B cell (primary cell): ENCODE measurements at regions not wholly inside any gene's neighbourhood (a gene's known extent, or its start where the extent isn't known, plus 50 kb on each side); places are given as distances from the start of the nearest gene placed in this dataset.

ENCODE experiments used
- ATAC-seq: fragments of 200-7000 bp; cut with Tn5 transposase; one replicate; pipeline ENCODE4 v1.10.0; 2021; ENCODE audit warnings: low read depth, mild to moderate bottlenecking, moderate number of reproducible peaks, moderate library complexity
- CTCF ChIA-PET: fragments of 350-600 bp; sonication (Branson Sonifier 250); formaldehyde crosslinking; loops from one replicate; lab custom pipeline; 2021; ENCODE audit warnings: antibody characterized with exemption, inconsistent platforms; lab: Charles Lee
- POLR2A ChIA-PET: fragments of 350-600 bp; sonication (Branson Sonifier 250); formaldehyde crosslinking; loops from one replicate; lab custom pipeline; 2021; ENCODE audit warnings: antibody characterized with exemption; lab: Charles Lee
- DNase-seq: peaks from one replicate; pipeline ENCODE4 v3.0.0; 2013
- H2AFZ ChIP-seq: 2 replicates; pipeline ENCODE4 v1.6.1; 2012; ENCODE audit warnings: mild to moderate bottlenecking, low read depth, low read length; ENCODE audit not compliant: insufficient read depth, poor library complexity, severe bottlenecking
- H3K27ac ChIP-seq, 2 donors: 1 replicate in 1 of 2; 2 replicates in 1 of 2; pipeline ENCODE4 v1.5.1; 2012 to 2013; ENCODE audit warnings: low read length in 2 of 2, mild to moderate bottlenecking in 2 of 2, moderate library complexity in 1 of 2
- H3K27me3 ChIP-seq, 4 experiments: fragments of 200-600 bp in 1 of 4; sonication (generic) in 1 of 4; replicated peaks in 1 of 4; 1 replicate in 2 of 4; 2 replicates in 2 of 4; pipeline versions ENCODE4 v1.6.1 to v1.7.0; 2013 to 2016; ENCODE audit warnings: low read length in 3 of 4, mild to moderate bottlenecking in 2 of 4, mixed read lengths in 1 of 4, moderate library complexity in 1 of 4; ENCODE audit not compliant: insufficient read depth in 4 of 4, control insufficient read depth in 3 of 4; ENCODE audit errors: control extremely low read depth in 1 of 4
- H3K36me3 ChIP-seq, 2 experiments: replicated peaks in 1 of 2; 1 replicate in 1 of 2; 2 replicates in 1 of 2; pipeline versions ENCODE4 v1.6.1 to v1.7.1; 2013; ENCODE audit warnings: low read length in 1 of 2; ENCODE audit not compliant: insufficient read depth in 2 of 2, control insufficient read depth in 1 of 2; ENCODE audit errors: control extremely low read depth in 1 of 2, extremely low read depth in 1 of 2
- H3K4me1 ChIP-seq, 2 donors: fragments of 200-600 bp in 1 of 2; sonication (generic) in 1 of 2; 1 replicate in 1 of 2; 2 replicates in 1 of 2; pipeline versions ENCODE4 v1.5.1 to v1.6.1; 2013 to 2017; ENCODE audit warnings: low read length in 2 of 2; ENCODE audit not compliant: control insufficient read depth in 2 of 2, insufficient read depth in 2 of 2
- H3K4me2 ChIP-seq: replicated peaks from 2 replicates; pipeline ENCODE3; 2012; ENCODE audit warnings: mild to moderate bottlenecking, low read depth, low read length; ENCODE audit not compliant: poor library complexity, severe bottlenecking
- H3K4me3 ChIP-seq, 5 experiments: fragments of 200-600 bp in 1 of 5; sonication (generic) in 1 of 5; 1 replicate in 3 of 5; 2 replicates in 2 of 5; pipeline versions ENCODE4 v1.5.1 to v1.7.0; 2011 to 2016; ENCODE audit warnings: low read length in 4 of 5, mild to moderate bottlenecking in 4 of 5, low read depth in 2 of 5, control low read depth in 1 of 5, moderate library complexity in 1 of 5; ENCODE audit not compliant: insufficient read depth in 1 of 5; ENCODE audit errors: control extremely low read depth in 1 of 5, extremely low read depth in 1 of 5
- H3K79me2 ChIP-seq: fragments of 200-600 bp; sonication (generic); one replicate; pipeline ENCODE4 v1.6.0; 2016; ENCODE audit warnings: low read length; ENCODE audit not compliant: control insufficient read depth, insufficient read depth
- H3K9ac ChIP-seq: fragments of 200-600 bp; sonication (generic); 2 replicates; pipeline ENCODE4 v1.6.1; 2017; ENCODE audit warnings: mild to moderate bottlenecking, low read length, moderate library complexity
- H3K9me3 ChIP-seq, 3 donors: one replicate each; pipeline versions ENCODE4 v1.6.1 to v1.7.1; 2013; ENCODE audit warnings: low read length in 2 of 3; ENCODE audit not compliant: control insufficient read depth in 2 of 3, insufficient read depth in 1 of 3; ENCODE audit errors: control extremely low read depth in 1 of 3
- H4K20me1 ChIP-seq: 2 replicates; pipeline ENCODE4 v1.6.0; 2012; ENCODE audit warnings: mild to moderate bottlenecking, low read length; ENCODE audit not compliant: insufficient read depth, control insufficient read depth, poor library complexity, severe bottlenecking
- H3K27ac Mint-ChIP-seq: one replicate; pipeline ENCODE4 v1.8.0; 2021; ENCODE audit warnings: mixed read lengths
- H3K27me3 Mint-ChIP-seq: one replicate; pipeline ENCODE4 v1.8.0; 2021; ENCODE audit warnings: mixed read lengths
- H3K4me1 Mint-ChIP-seq: one replicate; pipeline ENCODE4 v1.8.0; 2021; ENCODE audit warnings: mixed read lengths
- H3K4me3 Mint-ChIP-seq: one replicate; pipeline ENCODE4 v1.8.0; 2021; ENCODE audit warnings: mixed read lengths
- H3K9me3 Mint-ChIP-seq: one replicate; pipeline ENCODE4 v1.8.0; 2022; ENCODE audit warnings: mixed read lengths; ENCODE audit not compliant: insufficient read depth
- CTCF ChIP-seq: fragments of 200-600 bp; IDR thresholded peaks from one replicate; pipeline ENCODE4 v1.8.0; 2022; ENCODE audit warnings: antibody characterized with exemption, mild to moderate bottlenecking
- EZH2 ChIP-seq: IDR thresholded peaks from 2 replicates; pipeline ENCODE4 v1.6.1; 2012; ENCODE audit warnings: borderline replicate concordance, low read depth, mild to moderate bottlenecking, moderate library complexity, low read length; ENCODE audit not compliant: insufficient read depth, poor library complexity, severe bottlenecking
- WGBS: methylation state at CpG from one replicate; pipeline ENCODE4 v1.1.5; 2013; ENCODE audit warnings: missing lambda C conversion rate; ENCODE audit not compliant: insufficient coverage; 5-methylcytosine and 5-hydroxymethylcytosine counted together
- intact Hi-C: fragments of 100-400 bp; cut with micrococcal nuclease; formaldehyde crosslinking; loops from one replicate; pipeline ENCODE4 v1.10.0; 2022

- Histone ChIP-seq H3K36me3 (no peaks in the 10 kb centered on the region), H3K4me2 (no peak overlapping the region), H3K27me3 (no peaks in the 10 kb centered on the region), H3K27ac (no peak overlapping the region), H2AFZ (no peak overlapping the region), H3K9ac (no peak overlapping the region), H3K4me1 (no peaks in the 10 kb centered on the region), H3K79me2 (no peaks in the 10 kb centered on the region), H3K4me3 (no peak overlapping the region), H3K9me3 (no peaks in the 10 kb centered on the region), H4K20me1 (no peaks in the 10 kb centered on the region)
- Mint-ChIP-seq H3K4me3 (no peak overlapping the region), H3K4me1 (no peaks in the 10 kb centered on the region), H3K9me3 (no peaks in the 10 kb centered on the region), H3K27me3 (no peaks in the 10 kb centered on the region), H3K27ac (no peak overlapping the region)
- DNase-seq (no peak), ATAC-seq (no peak)
- POLR2A ChIA-PET: no interaction called here
- intact Hi-C loops: no loop called here
- no peak for TF ChIP-seq CTCF
- WGBS: no CpG with 5 or more reads among the region's 4 CpGs
- CTCF ChIA-PET: no interaction called here
Observed at GRCh38 chr13:72540881-72541280, 186.5 kb downstream of the MZT1 start.

GRCh38 chr13:72539925-72540324, 187.5 kb downstream of the MZT1 start:
- Histone ChIP-seq H3K9ac (no peak overlapping the region), H3K4me3 (no peak overlapping the region), H2AFZ (no peak overlapping the region), H4K20me1 (no peaks in the 10 kb centered on the region), H3K79me2 (no peaks in the 10 kb centered on the region), H3K4me2 (no peak overlapping the region), H3K27me3 (no peaks in the 10 kb centered on the region), H3K27ac (no peak overlapping the region), H3K4me1 (no peaks in the 10 kb centered on the region), H3K9me3 (no peaks in the 10 kb centered on the region), H3K36me3 (no peaks in the 10 kb centered on the region)
- no peaks in the 10 kb centered on the region for H3K4me1 Mint-ChIP-seq
- DNase-seq: no peak
- no peak overlapping the region for H3K27ac Mint-ChIP-seq
- ChIA-PET CTCF (no interaction called here), POLR2A (no interaction called here)
- WGBS: no CpG with 5 or more reads among the region's 1 CpG
- ATAC-seq: no peak
- no peaks in the 10 kb centered on the region for H3K27me3 Mint-ChIP-seq
- intact Hi-C loops: no loop called here
- H3K9me3 Mint-ChIP-seq: no peaks in the 10 kb centered on the region
- H3K4me3 Mint-ChIP-seq: no peak overlapping the region
- TF ChIP-seq EZH2 (no peak), CTCF (no peak)
